A549 (cell line): ENCODE measurements at regions not wholly inside any gene's neighbourhood (a gene's known extent, or its start where the extent isn't known, plus 50 kb on each side); places are given as distances from the start of the nearest gene placed in this dataset.

Experiments used
- BHLHE40 ChIP-seq: IDR thresholded peaks from 2 replicates; pipeline ENCODE4 v1.6.1; 2012; ENCODE audit warnings: low read depth, low read length, inconsistent platforms
- CTCF ChIP-seq: fragments of >200 bp; sonication (Bioruptor Twin); formaldehyde crosslinking; IDR thresholded peaks from 3 replicates; pipeline ENCODE4 v1.5.1; 2016
- ELK1 ChIP-seq: fragments of 150-350 bp; IDR thresholded peaks from 2 replicates; pipeline ENCODE4 v1.6.1; 2014; ENCODE audit warnings: low read depth, mild to moderate bottlenecking, low read length
- EP300 ChIP-seq, 2 experiments: fragments of >200 bp; sonication (Bioruptor Twin); formaldehyde crosslinking; IDR thresholded peaks; 2 replicates in 1 of 2; 3 replicates in 1 of 2; pipeline ENCODE4 v1.6.1; 2016 to 2017
- HMGXB4 ChIP-seq: fragments of 250-450 bp; sonication (Bioruptor Pico); IDR thresholded peaks from 2 replicates; pipeline ENCODE4 v1.5.0; 2021; ENCODE audit warnings: mild to moderate bottlenecking, moderate library complexity, borderline replicate concordance
- HOXB5 ChIP-seq: fragments of 250-450 bp; sonication (Bioruptor Pico); IDR thresholded peaks from 2 replicates; pipeline ENCODE4 v1.5.0; 2020; ENCODE audit warnings: mild to moderate bottlenecking, moderate library complexity
- JUN ChIP-seq, 2 experiments: fragments of >200 bp; sonication (Bioruptor Twin); formaldehyde crosslinking; IDR thresholded peaks; 2 replicates in 1 of 2; 3 replicates in 1 of 2; pipeline ENCODE4 v1.6.1; 2016 to 2017
- JUNB ChIP-seq: fragments of >200 bp; sonication (Bioruptor Twin); formaldehyde crosslinking; IDR thresholded peaks from 2 replicates; pipeline ENCODE4 v1.6.1; 2016
- NFE2L2 ChIP-seq: fragments of 150-350 bp; conservative IDR thresholded peaks from 2 replicates; pipeline ENCODE4 v1.6.1; 2014; ENCODE audit warnings: low read length
- PBX3 ChIP-seq: IDR thresholded peaks from 2 replicates; pipeline ENCODE4 v1.6.1; 2012
- PHF8 ChIP-seq: fragments of 200-600 bp; sonication (generic); IDR thresholded peaks from 2 replicates; pipeline ENCODE4 v1.6.1; 2016; ENCODE audit warnings: low read depth, mild to moderate bottlenecking, antibody characterized with exemption, moderate library complexity, borderline replicate concordance
- POLR2A ChIP-seq: IDR thresholded peaks from 2 replicates; pipeline ENCODE4 v1.6.1; 2012; ENCODE audit warnings: mild to moderate bottlenecking, low read length
- SMC3 ChIP-seq: fragments of >200 bp; sonication (Bioruptor Twin); formaldehyde crosslinking; IDR thresholded peaks from 3 replicates; pipeline ENCODE4 v1.6.1; 2018; ENCODE audit warnings: inconsistent platforms
- USF2 ChIP-seq: fragments of 450-650 bp; IDR thresholded peaks from 2 replicates; pipeline ENCODE4 v1.6.1; 2014; ENCODE audit warnings: antibody characterized with exemption

GRCh38 chr3:87363721-87364120 is 87.3 kb upstream of the POU1F1 start:
- TF ChIP-seq SMC3 (no peak), CTCF (no peak), USF2 (no peak), POLR2A (no peak), JUNB (no peak), ELK1 (no peak), PHF8 (no peak), HMGXB4 (CRISPR knock-in tag) (no peak), NFE2L2 (no peak), BHLHE40 (no peak), PBX3 (no peak), JUN (IDR thresholded peaks at IDR 0.05) (no peak), EP300 (IDR thresholded peaks at IDR 0.05) (no peak), HOXB5 (CRISPR knock-in tag) (no peak)
